ENCODE measurements at regions not wholly inside any gene's neighbourhood (a gene's known extent, or its start where the extent isn't known, plus 50 kb on each side); places are given as distances from the start of the nearest gene placed in this dataset.

DNA sequence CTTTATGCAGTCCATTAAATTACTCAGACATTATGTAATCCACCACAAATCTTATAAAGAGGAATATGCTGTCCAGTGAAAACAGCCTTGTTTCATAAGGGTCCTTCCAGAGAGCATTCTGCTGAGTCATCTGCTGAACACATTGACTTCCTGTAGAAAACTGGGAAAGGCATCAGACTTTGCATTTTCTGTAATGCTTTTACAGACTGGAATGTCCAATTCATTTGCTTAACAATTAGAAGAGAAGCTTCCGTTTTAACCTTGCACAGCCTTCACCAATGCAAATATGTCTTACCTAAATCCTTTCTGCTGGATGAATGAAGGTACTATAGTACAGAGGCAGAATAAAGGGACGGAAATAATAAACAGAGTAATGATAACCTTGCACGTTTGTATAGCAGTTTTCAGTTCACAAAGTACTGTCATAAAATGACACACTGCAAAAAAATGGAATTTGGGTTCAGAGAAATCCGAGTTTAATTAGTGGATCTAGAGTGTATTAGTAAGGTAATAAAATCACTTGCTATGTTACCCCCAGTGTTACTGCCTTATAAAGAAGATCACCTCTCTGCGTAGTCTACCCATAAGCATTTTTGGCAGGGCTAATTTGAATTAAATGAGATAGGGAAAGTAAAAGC lies 301.5 kb downstream of the PYDC2 start:
- no peak for DNase-seq
- Mint-ChIP-seq H3K4me3 (ENCODE audit: unreplicated experiment) (no peak overlapping the region), H3K27ac (ENCODE audit: unreplicated experiment) (no peak overlapping the region), H3K4me1 (ENCODE audit: low read depth, unreplicated experiment) (no peaks in the 10 kb centered on the region), H3K9me3 (ENCODE audit: unreplicated experiment) (no peaks in the 10 kb centered on the region), H3K27me3 (ENCODE audit: unreplicated experiment) (no peaks in the 10 kb centered on the region), H3K36me3 (ENCODE audit: unreplicated experiment) (no peaks in the 10 kb centered on the region)
- TF ChIP-seq, protein P1, sequence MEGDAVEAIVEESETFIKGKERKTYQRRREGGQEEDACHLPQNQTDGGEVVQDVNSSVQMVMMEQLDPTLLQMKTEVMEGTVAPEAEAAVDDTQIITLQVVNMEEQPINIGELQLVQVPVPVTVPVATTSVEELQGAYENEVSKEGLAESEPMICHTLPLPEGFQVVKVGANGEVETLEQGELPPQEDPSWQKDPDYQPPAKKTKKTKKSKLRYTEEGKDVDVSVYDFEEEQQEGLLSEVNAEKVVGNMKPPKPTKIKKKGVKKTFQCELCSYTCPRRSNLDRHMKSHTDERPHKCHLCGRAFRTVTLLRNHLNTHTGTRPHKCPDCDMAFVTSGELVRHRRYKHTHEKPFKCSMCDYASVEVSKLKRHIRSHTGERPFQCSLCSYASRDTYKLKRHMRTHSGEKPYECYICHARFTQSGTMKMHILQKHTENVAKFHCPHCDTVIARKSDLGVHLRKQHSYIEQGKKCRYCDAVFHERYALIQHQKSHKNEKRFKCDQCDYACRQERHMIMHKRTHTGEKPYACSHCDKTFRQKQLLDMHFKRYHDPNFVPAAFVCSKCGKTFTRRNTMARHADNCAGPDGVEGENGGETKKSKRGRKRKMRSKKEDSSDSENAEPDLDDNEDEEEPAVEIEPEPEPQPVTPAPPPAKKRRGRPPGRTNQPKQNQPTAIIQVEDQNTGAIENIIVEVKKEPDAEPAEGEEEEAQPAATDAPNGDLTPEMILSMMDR (IDR thresholded peaks at IDR 0.05; ENCODE audit: partially characterized antibody, unreplicated experiment), result no peak

DNA sequence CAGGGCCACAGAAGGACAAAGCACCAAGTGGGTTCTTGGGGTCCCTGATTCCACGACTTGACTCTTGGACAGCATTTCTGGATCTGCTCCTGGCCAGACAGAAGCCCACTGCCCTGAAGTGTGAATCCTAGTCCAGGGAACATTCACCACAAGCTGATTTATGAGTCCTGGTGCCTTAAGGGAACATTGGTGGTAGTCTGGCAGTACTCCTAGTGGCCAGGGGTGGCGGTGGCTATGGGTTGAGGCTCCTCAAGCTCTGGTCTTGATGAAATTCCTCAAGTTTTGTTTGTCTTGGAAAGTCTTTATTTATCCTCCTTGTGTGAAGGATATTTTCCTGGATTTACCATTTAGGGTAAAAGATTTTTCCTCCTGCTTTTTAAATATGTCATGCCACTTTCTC lies 307.5 kb downstream of the PYDC2 start:
- Mint-ChIP-seq H3K36me3 (ENCODE audit: unreplicated experiment) (no peaks in the 10 kb centered on the region), H3K27me3 (ENCODE audit: unreplicated experiment) (no peaks in the 10 kb centered on the region), H3K9me3 (ENCODE audit: unreplicated experiment) (no peaks in the 10 kb centered on the region), H3K4me1 (ENCODE audit: low read depth, unreplicated experiment) (no peaks in the 10 kb centered on the region), H3K4me3 (ENCODE audit: unreplicated experiment) (no peak overlapping the region), H3K27ac (ENCODE audit: unreplicated experiment) (no peak overlapping the region)
- DNase-seq, result no peak
- TF ChIP-seq, protein P1 (IDR thresholded peaks at IDR 0.05; ENCODE audit: partially characterized antibody, unreplicated experiment), result no peak

DNA sequence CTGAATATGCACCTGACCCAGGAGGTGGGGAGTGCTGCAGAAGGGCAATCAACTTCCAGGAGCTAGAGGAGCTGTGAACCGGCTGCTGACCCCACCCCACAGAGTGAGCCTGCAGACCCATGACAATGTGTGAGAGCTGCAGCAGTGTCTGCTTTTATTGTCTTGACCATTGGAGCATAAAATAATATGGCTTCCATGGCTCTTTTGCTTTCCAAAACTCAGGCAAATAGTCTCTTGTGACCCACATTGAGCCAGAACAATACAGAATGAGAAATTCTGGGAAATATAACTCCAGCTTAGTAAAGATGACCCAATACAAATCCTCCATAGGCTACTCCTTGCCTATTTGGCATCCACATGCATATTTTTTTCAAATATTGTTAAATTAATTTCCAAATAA lies 309.6 kb downstream of the PYDC2 start:
- TF ChIP-seq, protein P1 (IDR thresholded peaks at IDR 0.05; ENCODE audit: partially characterized antibody, unreplicated experiment), result no peak
- H3K9me3 Mint-ChIP-seq (ENCODE audit: unreplicated experiment), result no peaks in the 10 kb centered on the region
- no peak overlapping the region for H3K4me3 Mint-ChIP-seq (ENCODE audit: unreplicated experiment)
- no peaks in the 10 kb centered on the region for H3K36me3 Mint-ChIP-seq (ENCODE audit: unreplicated experiment)
- H3K4me1 Mint-ChIP-seq (ENCODE audit: low read depth, unreplicated experiment), result no peaks in the 10 kb centered on the region
- no peaks in the 10 kb centered on the region for H3K27me3 Mint-ChIP-seq (ENCODE audit: unreplicated experiment)
- H3K27ac Mint-ChIP-seq (ENCODE audit: unreplicated experiment), result no peak overlapping the region
- DNase-seq, result no peak

DNA sequence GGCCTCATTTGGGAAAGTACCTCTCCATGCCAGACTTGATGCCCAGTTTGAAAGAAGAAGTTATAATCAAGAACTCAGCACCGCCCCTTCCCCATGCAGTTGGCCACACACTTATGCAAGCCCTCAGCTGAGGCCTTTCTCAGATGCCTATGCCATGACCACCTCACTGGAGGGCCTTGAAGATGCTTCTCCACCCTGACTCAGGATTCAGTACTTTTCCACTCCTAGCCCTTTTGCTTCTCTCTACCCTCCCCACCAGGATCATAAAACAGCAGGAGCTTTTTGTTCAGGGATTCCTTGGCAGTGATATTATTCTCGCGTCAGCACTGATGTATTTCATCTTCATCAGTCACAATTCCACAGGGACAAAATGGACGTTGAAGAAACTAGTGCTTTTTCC lies 313.5 kb downstream of the PYDC2 start:
- TF ChIP-seq, protein P1 (IDR thresholded peaks at IDR 0.05; ENCODE audit: partially characterized antibody, unreplicated experiment), result no peak
- Mint-ChIP-seq H3K4me3 (ENCODE audit: unreplicated experiment) (no peak overlapping the region), H3K27me3 (ENCODE audit: unreplicated experiment) (no peaks in the 10 kb centered on the region), H3K9me3 (ENCODE audit: unreplicated experiment) (peaks cover 4% of the 10 kb centered on the region), H3K36me3 (ENCODE audit: unreplicated experiment) (peaks cover 7% of the 10 kb centered on the region), H3K4me1 (ENCODE audit: low read depth, unreplicated experiment) (no peaks in the 10 kb centered on the region), H3K27ac (ENCODE audit: unreplicated experiment) (no peak overlapping the region)
- no peak for DNase-seq

DNA sequence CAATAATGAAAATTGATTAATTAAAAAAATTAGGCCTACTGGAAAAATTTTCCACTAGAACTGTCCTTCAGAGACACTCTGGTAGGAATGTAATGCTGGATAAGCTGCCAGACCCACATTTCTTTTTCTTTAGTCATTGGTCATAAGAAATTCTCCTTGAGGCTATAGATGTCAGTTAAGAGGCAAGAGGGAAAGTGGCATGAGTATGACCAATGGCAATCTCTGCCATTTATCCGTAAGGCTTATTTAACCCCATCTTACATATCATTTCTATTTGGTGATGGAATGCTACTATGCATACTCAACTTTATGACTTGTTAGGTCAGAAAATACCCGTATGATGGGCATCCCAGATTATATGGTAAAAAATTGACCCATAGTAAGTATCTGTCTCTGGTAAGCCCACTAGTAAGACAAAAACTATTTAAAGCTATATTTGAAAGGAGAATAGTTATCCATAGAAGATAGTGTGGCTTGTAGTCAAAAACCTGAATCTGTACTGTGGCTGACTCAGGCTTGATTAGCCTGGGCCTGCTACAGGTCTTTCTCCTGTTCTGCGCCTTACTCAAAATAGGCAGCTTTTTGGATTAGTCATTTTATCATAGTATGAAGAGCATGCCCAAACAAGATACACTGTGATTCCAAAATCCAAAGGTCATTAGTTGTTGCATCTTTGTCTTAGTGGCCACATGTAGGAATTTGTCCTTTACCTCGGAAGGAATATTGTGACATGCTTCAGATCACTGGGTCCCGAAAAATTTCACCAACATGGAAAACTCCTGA lies 314.7 kb downstream of the PYDC2 start:
- Mint-ChIP-seq H3K4me3 (ENCODE audit: unreplicated experiment) (no peak overlapping the region), H3K9me3 (ENCODE audit: unreplicated experiment) (peaks cover 5% of the 10 kb centered on the region), H3K27me3 (ENCODE audit: unreplicated experiment) (no peaks in the 10 kb centered on the region), H3K36me3 (ENCODE audit: unreplicated experiment) (peaks cover 7% of the 10 kb centered on the region), H3K4me1 (ENCODE audit: low read depth, unreplicated experiment) (no peaks in the 10 kb centered on the region), H3K27ac (ENCODE audit: unreplicated experiment) (no peak overlapping the region)
- no peak for DNase-seq
- TF ChIP-seq, protein P1 (IDR thresholded peaks at IDR 0.05; ENCODE audit: partially characterized antibody, unreplicated experiment), result no peak
